SK-N-SH (cell line): ENCODE measurements at regions not wholly inside any gene's neighbourhood (a gene's known extent, or its start where the extent isn't known, plus 50 kb on each side); places are given as distances from the start of the nearest gene placed in this dataset.

Experiments
- CTCF ChIA-PET: fragments of 300-600, 350-600 bp; formaldehyde crosslinking; extraction: SDS; loops from one replicate; lab custom pipeline; 2021; lab: Yijun Ruan, JAX
- POLR2A ChIA-PET: fragments of 350-600 bp; sonication (Branson Sonifier 250); formaldehyde crosslinking; extraction: SDS; loops from one replicate; lab custom pipeline; 2020; ENCODE audit warnings: antibody characterized with exemption, inconsistent platforms; lab: Yijun Ruan, JAX
- DNase-seq: peaks from one replicate; pipeline ENCODE4 v3.0.0; 2012
- H2AFZ ChIP-seq: fragments of 200-600 bp; sonication (generic); 2 replicates; pipeline ENCODE4 v1.8.1; 2016; ENCODE audit warnings: antibody characterized with exemption, mild to moderate bottlenecking, low read depth
- H3F3A ChIP-seq: fragments of 200-600 bp; sonication (generic); replicated peaks from 2 replicates; pipeline ENCODE3; 2016; ENCODE audit warnings: antibody characterized with exemption, mild to moderate bottlenecking; ENCODE audit not compliant: insufficient read depth
- H3K27ac ChIP-seq, 2 experiments: fragments of 200-500 bp in 1 of 2; fragments of 200-600 bp in 1 of 2; sonication (Bioruptor generic) in 1 of 2; sonication (generic), shearing (Covaris generic) in 1 of 2; 2 replicates each; pipeline versions ENCODE4 v1.5.1 to v1.6.1; 2014 to 2016; ENCODE audit warnings: low read depth in 2 of 2, inconsistent platforms in 1 of 2, low read length in 1 of 2, mild to moderate bottlenecking in 1 of 2, mixed read lengths in 1 of 2
- H3K27me3 ChIP-seq: fragments of 200-600 bp; sonication (generic), shearing (Covaris generic); 2 replicates; pipeline ENCODE4 v1.6.1; 2016; ENCODE audit warnings: mixed run types; ENCODE audit not compliant: insufficient read depth
- H3K36me3 ChIP-seq, 2 experiments: fragments of 200-500 bp in 1 of 2; fragments of 200-600 bp in 1 of 2; sonication (Bioruptor generic) in 1 of 2; sonication (generic) in 1 of 2; replicated peaks in 1 of 2; 2 replicates each; pipeline versions ENCODE3 to v1.5.1; 2014 to 2016; ENCODE audit warnings: low read length in 1 of 2, mild to moderate bottlenecking in 1 of 2; ENCODE audit not compliant: insufficient read depth in 2 of 2, control insufficient read depth in 1 of 2
- H3K4me1 ChIP-seq, 2 experiments: fragments of 200-500 bp in 1 of 2; fragments of 200-600 bp in 1 of 2; sonication (Bioruptor generic) in 1 of 2; sonication (generic), shearing (Covaris generic) in 1 of 2; 2 replicates each; pipeline versions ENCODE4 v1.5.1 to v1.6.1; 2014 to 2016; ENCODE audit warnings: low read depth in 1 of 2, low read length in 1 of 2, mixed run types in 1 of 2; ENCODE audit not compliant: insufficient read depth in 2 of 2, control insufficient read depth in 1 of 2
- H3K4me2 ChIP-seq: fragments of 200-600 bp; sonication (generic), shearing (Covaris generic); 2 replicates; pipeline ENCODE4 v1.6.1; 2017; ENCODE audit warnings: mixed run types
- H3K4me3 ChIP-seq, 2 experiments: fragments of 200-500 bp in 1 of 2; fragments of 200-600 bp in 1 of 2; sonication (Bioruptor generic) in 1 of 2; sonication (generic), shearing (Covaris generic) in 1 of 2; 2 replicates each; pipeline versions ENCODE4 v1.5.1 to v1.8.1; 2014 to 2016; ENCODE audit warnings: low read depth in 2 of 2, inconsistent platforms in 1 of 2, low read length in 1 of 2, mild to moderate bottlenecking in 1 of 2, mixed read lengths in 1 of 2, moderate library complexity in 1 of 2
- H3K79me2 ChIP-seq: fragments of 200-600 bp; sonication (generic); 2 replicates; pipeline ENCODE4 v1.8.1; 2017; ENCODE audit warnings: mild to moderate bottlenecking; ENCODE audit not compliant: insufficient read depth
- H3K9ac ChIP-seq: fragments of 200-600 bp; sonication (generic); 2 replicates; pipeline ENCODE4 v1.6.1; 2017; ENCODE audit warnings: mixed run types
- H3K9me2 ChIP-seq: fragments of 200-600 bp; sonication (generic); 2 replicates; pipeline ENCODE4 v1.6.1; 2017; ENCODE audit warnings: mixed run types
- H3K9me3 ChIP-seq: fragments of 200-600 bp; sonication (generic); 2 replicates; pipeline ENCODE4 v1.6.1; 2017; ENCODE audit warnings: mixed run types, mild to moderate bottlenecking, moderate library complexity
- H4K20me1 ChIP-seq: fragments of 200-600 bp; sonication (generic); 2 replicates; pipeline ENCODE4 v1.6.1; 2017; ENCODE audit warnings: mild to moderate bottlenecking, mixed run types; ENCODE audit not compliant: insufficient read depth
- CHD2 ChIP-seq: fragments of 150-350 bp; IDR thresholded peaks from 2 replicates; pipeline ENCODE4 v1.6.1; 2018; ENCODE audit warnings: low read length; ENCODE audit not compliant: partially characterized antibody
- CTCF ChIP-seq: fragments of 200-600 bp; sonication (generic); IDR thresholded peaks from 2 replicates; pipeline ENCODE4 v1.6.1; 2017; ENCODE audit warnings: antibody characterized with exemption, mild to moderate bottlenecking, moderate library complexity
- EP300 ChIP-seq, 2 experiments: IDR thresholded peaks; 2 replicates each; pipeline versions ENCODE4 v1.4.0 to v1.6.1; 2012; ENCODE audit warnings: borderline replicate concordance in 1 of 2, low read depth in 1 of 2, low read length in 1 of 2
- EZH2phosphoT487 ChIP-seq: fragments of 200-600 bp; sonication (generic); IDR thresholded peaks from 2 replicates; pipeline ENCODE4 v1.6.1; 2017; ENCODE audit warnings: low read depth, mixed run types, mild to moderate bottlenecking, antibody characterized with exemption, moderate library complexity, borderline replicate concordance
- FOXJ3 ChIP-seq: sonication (generic); formaldehyde crosslinking; IDR thresholded peaks from 2 replicates; pipeline ENCODE4 v1.5.1; 2020; ENCODE audit warnings: mild to moderate bottlenecking, missing genetic modification reagents
- GATA2 ChIP-seq: sonication (generic); formaldehyde crosslinking; IDR thresholded peaks from 2 replicates; pipeline ENCODE4 v1.5.0; 2020; ENCODE audit warnings: mild to moderate bottlenecking, missing genetic modification reagents
- IRF3 ChIP-seq: fragments of 150-350 bp; IDR thresholded peaks from 2 replicates; pipeline ENCODE4 v1.6.1; 2016; ENCODE audit warnings: mild to moderate bottlenecking, low read depth, low read length
- JUND ChIP-seq: IDR thresholded peaks from 2 replicates; pipeline ENCODE4 v1.4.0; 2012
- MXI1 ChIP-seq: IDR thresholded peaks from 2 replicates; pipeline ENCODE4 v1.6.1; 2012; ENCODE audit warnings: mild to moderate bottlenecking, low read depth, low read length, improper control_type of control experiment
- NRF1 ChIP-seq: IDR thresholded peaks from 2 replicates; pipeline ENCODE4 v1.6.1; 2012; ENCODE audit warnings: low read depth, mild to moderate bottlenecking, low read length
- RCOR1 ChIP-seq: fragments of 150-350 bp; IDR thresholded peaks from 2 replicates; pipeline ENCODE4 v1.6.1; 2017; ENCODE audit warnings: antibody characterized with exemption, low read length
- RFX5 ChIP-seq: IDR thresholded peaks from 2 replicates; pipeline ENCODE4 v1.6.1; 2012; ENCODE audit warnings: mild to moderate bottlenecking, improper control_type of control experiment, low read length
- SMC3 ChIP-seq: IDR thresholded peaks from 2 replicates; pipeline ENCODE4 v1.6.1; 2012; ENCODE audit warnings: low read depth, low read length, improper control_type of control experiment
- TCF12 ChIP-seq: IDR thresholded peaks from 2 replicates; pipeline ENCODE4 v1.4.0; 2012
- WGBS: methylation state at CpG from one replicate; pipeline ENCODE4 v1.1.6; 2017; ENCODE audit warnings: low lambda C conversion rate; 5-methylcytosine and 5-hydroxymethylcytosine counted together

GRCh38 chr3:24678021-24678420, 183.4 kb upstream of the THRB start (continued):
- TF ChIP-seq IRF3 (no peak), RFX5 (no peak), EP300 (IDR thresholded peaks at IDR 0.05; ENCODE audit: borderline replicate concordance in 1 of 2, low read depth in 1 of 2, low read length in 1 of 2) (no peak), MXI1 (no peak), GATA2 (CRISPR knock-in tag) (no peak), EZH2phosphoT487 (no peak), CHD2 (no peak), RCOR1 (no peak), SMC3 (no peak), FOXJ3 (no peak)

GRCh38 chr3:24678421-24678865, 183.8 kb upstream of the THRB start:
- Histone ChIP-seq H3K9me3 (no peaks in the 10 kb centered on the region), H3K79me2 (no peaks in the 10 kb centered on the region), H3F3A (no peaks in the 10 kb centered on the region), H3K27me3 (no peaks in the 10 kb centered on the region), H3K4me3 (no peak overlapping the region), H3K36me3 (no peaks in the 10 kb centered on the region), H4K20me1 (no peaks in the 10 kb centered on the region), H3K9ac (no peak overlapping the region), H3K4me2 (no peak overlapping the region), H3K27ac (no peak overlapping the region), H3K4me1 (no peaks in the 10 kb centered on the region; a peak in 2 of 4 replicates), H2AFZ (no peak overlapping the region), H3K9me2 (no peaks in the 10 kb centered on the region)
- 60% methylated on average over 7 of the region's 7 CpGs for WGBS
- POLR2A ChIA-PET, result no interaction called here
- DNase-seq, result no peak
- CTCF ChIA-PET, result interaction anchor here (1.2 to 2.0 kb wide), 3 partner anchors 9 to 37 kb away, joined by 4 to 9 read pairs (median 8); no protein-coding TSS in a partner anchor
- TF ChIP-seq JUND, result 0 out of 2 replicates have a peak, but pooled peaks have one; percentile 2
- TF ChIP-seq TCF12, result 0 out of 2 replicates have a peak, but pooled peaks have one; percentile 11
- TF ChIP-seq MXI1, result no peak
- TF ChIP-seq, all 33 proteins: peak for 2

- Histone ChIP-seq H3K9ac (no peak overlapping the region), H3K27me3 (no peaks in the 10 kb centered on the region), H3K9me3 (no peaks in the 10 kb centered on the region), H3K36me3 (no peaks in the 10 kb centered on the region), H3K27ac (no peak overlapping the region), H4K20me1 (no peaks in the 10 kb centered on the region), H3F3A (no peaks in the 10 kb centered on the region), H2AFZ (no peak overlapping the region), H3K79me2 (no peaks in the 10 kb centered on the region), H3K4me2 (no peak overlapping the region), H3K4me3 (no peak overlapping the region), H3K9me2 (no peaks in the 10 kb centered on the region), H3K4me1 (no peaks in the 10 kb centered on the region; a peak in 1 of 4 replicates)
- ChIA-PET CTCF (interaction anchor here (0.9 to 2.1 kb wide), 12 partner anchors 9 to 684 kb away, joined by 3 to 17 read pairs (median 3); no protein-coding TSS in a partner anchor), POLR2A (no interaction called here)
- no peak for DNase-seq
- TF ChIP-seq NRF1 (no peak), FOXJ3 (no peak), CHD2 (no peak), CTCF (no peak)
These were observed 184.8 kb upstream of the THRB start for GRCh38 chr3:24679429-24679828.
